Activated CD4-positive, alpha-beta T cell treated with anti-CD3 and anti-CD28 coated beads, Interleukin-2, Interleukin-6, amounts not matched to agents 100 ng/mL and 50 ng/mL, durations not matched to agents 16 hours and 8 hours (primary cell): ENCODE measurements at regions not wholly inside any gene's neighbourhood (a gene's known extent, or its start where the extent isn't known, plus 50 kb on each side); places are given as distances from the start of the nearest gene placed in this dataset.
"Not testable (repeated sequence)": the region's sequence is repeated elsewhere in the genome, so short reads cannot be mapped to it uniquely, and the experiment has no call there.

Source experiments
- DNase-seq: peaks from one replicate; pipeline ENCODE4 v3.0.0-alpha.2; 2020

GRCh38 chr5:69006030-69006429 is 87.8 kb upstream of the SLC30A5 start:
- no peak for DNase-seq

GRCh38 chr5:69007163-69007562 is 86.7 kb upstream of the SLC30A5 start:
- no peak for DNase-seq

- peak; percentile 82 for DNase-seq
Measured at GRCh38 chr5:69007726-69008368, 86.0 kb upstream of the SLC30A5 start.

- no peak for DNase-seq
Measured at GRCh38 chr5:69010476-69010875, 83.3 kb upstream of the SLC30A5 start.

- DNase-seq, result no peak
Measured at GRCh38 chr5:69011910-69012309, 81.9 kb upstream of the SLC30A5 start.

GRCh38 chr5:69013481-69013880 is 80.3 kb upstream of the SLC30A5 start:
- no peak for DNase-seq

GRCh38 chr5:69014007-69014406 is 79.8 kb upstream of the SLC30A5 start:
- not testable (repeated sequence) for DNase-seq

GRCh38 chr5:69019668-69020375 is 74.0 kb upstream of the SLC30A5 start:
- no peak for DNase-seq

GRCh38 chr5:69024241-69024651 is 69.6 kb upstream of the SLC30A5 start:
- DNase-seq, result peak; percentile 59

- DNase-seq, result no peak
Measured at GRCh38 chr5:69029292-69029691, 64.5 kb upstream of the SLC30A5 start.

- no peak for DNase-seq
Measured at GRCh38 chr5:69030358-69031062, 63.3 kb upstream of the SLC30A5 start.

GRCh38 chr5:69032009-69032408 is 61.8 kb upstream of the SLC30A5 start:
- no peak for DNase-seq

- no peak for DNase-seq
Measured at GRCh38 chr5:69033690-69034089, 60.1 kb upstream of the SLC30A5 start.

GRCh38 chr5:69034898-69035297 is 58.9 kb upstream of the SLC30A5 start:
- DNase-seq, result no peak

GRCh38 chr5:69035665-69036064 is 58.1 kb upstream of the SLC30A5 start:
- no peak for DNase-seq

GRCh38 chr5:69038539-69038938 is 55.3 kb upstream of the SLC30A5 start:
- DNase-seq, result no peak

GRCh38 chr5:69039829-69040228 is 54.0 kb upstream of the SLC30A5 start:
- no peak for DNase-seq

- DNase-seq, result no peak
Measured at GRCh38 chr5:69042500-69042899, 51.3 kb upstream of the SLC30A5 start.

- peak; percentile 89 for DNase-seq
Measured at GRCh38 chr5:69042915-69043654, 50.7 kb upstream of the SLC30A5 start.

GRCh38 chr5:69043655-69043996 is 50.2 kb upstream of the SLC30A5 start:
- no peak for DNase-seq
